Keratinocyte (primary cell): ENCODE measurements at regions not wholly inside any gene's neighbourhood (a gene's known extent, or its start where the extent isn't known, plus 50 kb on each side); places are given as distances from the start of the nearest gene placed in this dataset.

Experiments
- CTCF ChIP-seq, 3 experiments: IDR thresholded peaks in 1 of 3; conservative IDR thresholded peaks in 1 of 3; optimal IDR thresholded peaks in 1 of 3; 2 replicates in 2 of 3; 3 replicates in 1 of 3; pipeline versions ENCODE3 to v1.5.1; 2011; ENCODE audit warnings: low read length in 3 of 3, mild to moderate bottlenecking in 3 of 3, moderate library complexity in 2 of 3, control low read depth in 1 of 3, inconsistent platforms in 1 of 3; ENCODE audit not compliant: insufficient read depth in 2 of 3; ENCODE audit errors: extremely low read depth in 1 of 3
- EZH2 ChIP-seq: IDR thresholded peaks from one replicate; pipeline ENCODE4 v1.6.1; 2012; ENCODE audit warnings: inconsistent platforms, mild to moderate bottlenecking, low read length, moderate library complexity

- no peak for TF ChIP-seq CTCF (optimal IDR thresholded peaks at IDR 0.05 in 1 of 3, IDR thresholded peaks at IDR 0.05 in 1 of 3, conservative IDR thresholded peaks at IDR 0.05 in 1 of 3; ENCODE audit: extremely low read depth in 1 of 3, insufficient read depth in 2 of 3, low read length in 3 of 3)
- no peak for TF ChIP-seq EZH2
These were observed 161.7 kb upstream of the MAF start for GRCh38 chr16:79762217-79762616.
